ENCODE measurements at regions not wholly inside any gene's neighbourhood (a gene's known extent, or its start where the extent isn't known, plus 50 kb on each side); places are given as distances from the start of the nearest gene placed in this dataset.

- TF ChIP-seq, protein P1, sequence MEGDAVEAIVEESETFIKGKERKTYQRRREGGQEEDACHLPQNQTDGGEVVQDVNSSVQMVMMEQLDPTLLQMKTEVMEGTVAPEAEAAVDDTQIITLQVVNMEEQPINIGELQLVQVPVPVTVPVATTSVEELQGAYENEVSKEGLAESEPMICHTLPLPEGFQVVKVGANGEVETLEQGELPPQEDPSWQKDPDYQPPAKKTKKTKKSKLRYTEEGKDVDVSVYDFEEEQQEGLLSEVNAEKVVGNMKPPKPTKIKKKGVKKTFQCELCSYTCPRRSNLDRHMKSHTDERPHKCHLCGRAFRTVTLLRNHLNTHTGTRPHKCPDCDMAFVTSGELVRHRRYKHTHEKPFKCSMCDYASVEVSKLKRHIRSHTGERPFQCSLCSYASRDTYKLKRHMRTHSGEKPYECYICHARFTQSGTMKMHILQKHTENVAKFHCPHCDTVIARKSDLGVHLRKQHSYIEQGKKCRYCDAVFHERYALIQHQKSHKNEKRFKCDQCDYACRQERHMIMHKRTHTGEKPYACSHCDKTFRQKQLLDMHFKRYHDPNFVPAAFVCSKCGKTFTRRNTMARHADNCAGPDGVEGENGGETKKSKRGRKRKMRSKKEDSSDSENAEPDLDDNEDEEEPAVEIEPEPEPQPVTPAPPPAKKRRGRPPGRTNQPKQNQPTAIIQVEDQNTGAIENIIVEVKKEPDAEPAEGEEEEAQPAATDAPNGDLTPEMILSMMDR (IDR thresholded peaks at IDR 0.05; ENCODE audit: insufficient read depth, low read depth, low read length): no peak
- TF ChIP-seq EZH2 (IDR thresholded peaks at IDR 0.05; ENCODE audit: insufficient read depth, low read length): no peak
These were observed 222.3 kb downstream of the TEX29 start for GRCh38 chr13:111542530-111543341.
